ENCODE measurements at regions not wholly inside any gene's neighbourhood (a gene's known extent, or its start where the extent isn't known, plus 50 kb on each side); places are given as distances from the start of the nearest gene placed in this dataset.

DNA sequence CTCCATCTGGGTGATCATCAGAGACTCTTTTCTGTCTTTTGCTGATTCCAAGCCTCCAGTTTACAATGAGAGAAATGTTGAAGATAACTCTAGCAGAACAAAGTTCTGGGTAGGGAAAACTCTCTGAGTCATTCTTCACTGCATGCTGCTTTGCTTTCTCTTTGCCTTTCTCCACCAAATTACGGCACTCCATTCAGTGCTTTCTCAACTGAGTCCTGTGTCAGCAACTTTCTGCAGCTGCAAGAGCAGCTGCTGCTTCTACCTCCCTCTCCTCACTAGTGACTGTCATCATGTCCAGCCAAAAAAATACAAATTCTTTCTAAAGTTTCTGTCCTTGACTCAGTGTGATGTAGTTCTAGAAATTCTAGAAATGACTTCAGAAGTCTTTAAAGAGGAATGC is 953.8 kb downstream of the IGSF11 start:
- TF ChIP-seq, protein P1, sequence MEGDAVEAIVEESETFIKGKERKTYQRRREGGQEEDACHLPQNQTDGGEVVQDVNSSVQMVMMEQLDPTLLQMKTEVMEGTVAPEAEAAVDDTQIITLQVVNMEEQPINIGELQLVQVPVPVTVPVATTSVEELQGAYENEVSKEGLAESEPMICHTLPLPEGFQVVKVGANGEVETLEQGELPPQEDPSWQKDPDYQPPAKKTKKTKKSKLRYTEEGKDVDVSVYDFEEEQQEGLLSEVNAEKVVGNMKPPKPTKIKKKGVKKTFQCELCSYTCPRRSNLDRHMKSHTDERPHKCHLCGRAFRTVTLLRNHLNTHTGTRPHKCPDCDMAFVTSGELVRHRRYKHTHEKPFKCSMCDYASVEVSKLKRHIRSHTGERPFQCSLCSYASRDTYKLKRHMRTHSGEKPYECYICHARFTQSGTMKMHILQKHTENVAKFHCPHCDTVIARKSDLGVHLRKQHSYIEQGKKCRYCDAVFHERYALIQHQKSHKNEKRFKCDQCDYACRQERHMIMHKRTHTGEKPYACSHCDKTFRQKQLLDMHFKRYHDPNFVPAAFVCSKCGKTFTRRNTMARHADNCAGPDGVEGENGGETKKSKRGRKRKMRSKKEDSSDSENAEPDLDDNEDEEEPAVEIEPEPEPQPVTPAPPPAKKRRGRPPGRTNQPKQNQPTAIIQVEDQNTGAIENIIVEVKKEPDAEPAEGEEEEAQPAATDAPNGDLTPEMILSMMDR (IDR thresholded peaks at IDR 0.05): no peak
- no peak for TF ChIP-seq POLR2AphosphoS5 (IDR thresholded peaks at IDR 0.05)
- no peak for TF ChIP-seq EP300 (IDR thresholded peaks at IDR 0.05)
- TF ChIP-seq POLR2A (IDR thresholded peaks at IDR 0.05): no peak
